Endometrium (tissue), 2 donors: ENCODE measurements at regions not wholly inside any gene's neighbourhood (a gene's known extent, or its start where the extent isn't known, plus 50 kb on each side); places are given as distances from the start of the nearest gene placed in this dataset.
A peak's percentile ranks its signal among the peaks of the same experiment; 100 is the strongest.
"Not testable (repeated sequence)": the region's sequence is repeated elsewhere in the genome, so short reads cannot be mapped to it uniquely, and the experiment has no call there.

Source experiments
- FAIRE-seq: peaks from 2 replicates; lab custom pipeline; 2012; peaks lifted over from hg19 to GRCh38; lab: Jason Lieb, UNC
- donor health status: control.
- donor health status: control.

DNA sequence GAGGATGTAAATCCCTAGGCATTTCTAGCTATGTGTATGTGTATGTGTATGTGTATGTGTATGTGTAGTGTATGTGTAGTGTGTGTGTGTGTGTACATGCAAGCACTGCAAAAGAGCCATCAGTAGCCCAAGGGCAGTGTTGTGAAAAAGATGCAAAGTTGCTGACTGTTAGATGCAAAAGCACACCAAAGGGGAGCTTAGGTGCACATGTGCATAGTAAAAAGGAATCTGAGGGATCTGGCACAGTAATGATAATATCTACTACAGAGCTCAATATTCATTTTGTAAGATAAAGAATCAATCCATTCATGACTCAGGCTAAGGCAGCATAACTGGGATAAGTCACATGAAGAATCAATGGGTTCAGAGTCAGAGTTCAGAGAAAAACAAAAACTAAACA, 80.2 kb downstream of the TMEM47 start:
- FAIRE-seq: no peak

DNA sequence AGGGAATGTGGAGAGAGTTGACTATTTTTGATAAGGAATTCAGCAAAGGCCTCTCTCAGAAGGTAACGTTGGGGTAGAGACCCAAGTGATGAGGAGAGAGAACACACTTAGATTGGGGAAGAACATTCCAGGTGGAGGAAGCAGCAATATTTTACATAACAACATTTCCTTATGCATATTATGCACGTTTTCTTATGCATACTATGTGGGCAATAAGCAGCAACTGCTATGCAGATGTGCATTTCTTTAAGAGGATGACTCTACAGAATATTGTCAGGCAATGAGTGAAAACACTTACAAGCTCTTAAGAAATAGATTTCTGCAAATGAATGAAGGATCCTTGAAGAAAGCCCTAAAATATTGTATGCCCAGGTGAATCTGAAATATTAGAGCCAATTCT, 91.1 kb downstream of the TMEM47 start:
- FAIRE-seq: no peak

DNA sequence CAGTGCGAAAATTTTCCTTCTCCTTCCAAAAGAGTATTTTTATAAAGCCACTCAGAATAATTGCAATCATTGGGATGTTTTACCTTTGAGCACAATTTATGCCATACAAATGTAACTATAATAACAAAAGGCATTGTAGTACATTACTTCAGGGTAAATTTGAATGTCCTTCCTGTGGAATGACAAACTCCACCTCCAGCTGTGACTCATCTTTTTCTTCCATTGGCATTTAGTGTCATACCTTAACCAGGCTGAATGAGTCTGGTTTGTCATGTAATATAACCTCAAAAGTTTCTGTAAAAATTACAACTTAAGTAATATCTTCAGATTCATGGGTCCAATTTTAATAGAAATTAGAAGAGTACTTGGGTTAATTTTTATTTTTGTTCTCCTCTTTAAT, 93.3 kb downstream of the TMEM47 start:
- FAIRE-seq: no peak

DNA sequence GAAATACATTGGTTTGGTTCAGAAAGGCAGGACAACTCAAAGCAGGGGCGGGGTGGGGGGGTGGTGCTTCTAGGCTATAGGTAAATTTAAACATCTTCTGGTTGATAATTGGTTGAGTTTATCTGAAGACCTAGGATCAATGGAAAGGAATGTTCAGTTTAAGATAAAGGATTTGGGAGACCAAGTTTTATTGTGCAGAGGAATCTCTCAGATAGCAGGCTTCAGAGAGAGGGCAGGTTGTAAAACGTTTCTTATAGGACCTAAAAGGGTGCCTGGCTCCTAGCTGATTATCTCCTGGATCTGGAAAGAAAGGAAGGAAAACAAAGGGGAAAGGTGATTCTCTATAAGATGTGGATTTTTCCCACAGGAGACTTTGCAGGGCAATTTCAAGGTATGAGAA, 94.0 kb downstream of the TMEM47 start:
- no peak for FAIRE-seq

DNA sequence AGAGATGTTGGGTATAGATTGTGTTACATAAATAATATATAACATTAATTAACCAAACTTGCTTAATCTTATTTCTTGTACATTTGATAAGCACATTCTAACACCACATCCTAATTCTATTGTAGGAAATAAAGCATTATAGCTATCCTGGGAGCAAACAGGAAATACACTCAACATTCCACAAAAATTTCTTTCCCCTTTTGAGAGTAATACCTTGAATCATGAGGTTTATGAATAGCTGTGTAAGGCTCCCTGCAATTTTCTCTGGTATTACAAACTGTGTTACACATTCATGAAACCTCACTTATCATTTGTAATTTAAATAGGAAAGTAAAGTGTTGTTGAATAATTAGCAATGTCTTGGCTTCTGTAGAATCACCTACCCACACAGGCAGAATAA, 95.1 kb downstream of the TMEM47 start:
- no peak for FAIRE-seq

DNA sequence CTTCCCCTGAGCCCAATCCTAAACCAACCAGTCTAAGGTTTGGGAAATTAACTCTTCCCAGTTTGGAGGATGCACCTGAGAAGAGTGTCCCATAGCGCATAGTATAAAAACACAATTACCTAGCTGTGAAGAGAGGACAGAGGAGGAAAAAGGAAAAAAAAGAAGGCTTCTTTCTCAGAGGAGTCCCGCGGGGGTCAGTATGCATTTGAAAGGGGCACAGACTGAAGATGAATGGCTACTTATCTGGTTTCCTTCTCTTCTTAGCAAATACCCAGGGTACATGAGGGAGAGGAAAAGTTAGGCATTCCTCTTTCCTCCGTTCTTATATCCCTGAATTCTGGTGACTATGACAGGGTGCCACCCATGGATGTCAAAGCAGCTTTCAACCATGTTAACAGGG, 96.9 kb downstream of the TMEM47 start:
- FAIRE-seq: no peak

DNA sequence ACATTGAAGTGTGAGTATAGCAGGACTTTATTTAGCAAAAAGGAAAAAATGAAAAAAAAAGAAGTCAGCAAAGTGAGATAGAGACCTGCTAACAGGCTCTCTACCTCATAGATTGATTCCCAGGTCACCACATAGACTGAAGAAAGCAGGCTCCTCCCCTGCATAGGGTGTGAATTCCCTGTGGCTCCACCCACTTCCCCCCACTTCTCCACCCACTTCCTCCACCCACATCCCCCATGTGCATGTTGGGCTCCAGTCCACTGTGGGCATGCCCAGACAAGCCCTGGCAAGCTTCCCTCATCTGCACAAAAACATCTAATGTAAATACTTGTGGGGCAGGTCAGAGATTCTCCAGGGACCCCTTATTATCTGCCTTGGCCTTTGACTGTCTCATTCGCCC, 97.8 kb downstream of the TMEM47 start:
- no peak for FAIRE-seq

DNA sequence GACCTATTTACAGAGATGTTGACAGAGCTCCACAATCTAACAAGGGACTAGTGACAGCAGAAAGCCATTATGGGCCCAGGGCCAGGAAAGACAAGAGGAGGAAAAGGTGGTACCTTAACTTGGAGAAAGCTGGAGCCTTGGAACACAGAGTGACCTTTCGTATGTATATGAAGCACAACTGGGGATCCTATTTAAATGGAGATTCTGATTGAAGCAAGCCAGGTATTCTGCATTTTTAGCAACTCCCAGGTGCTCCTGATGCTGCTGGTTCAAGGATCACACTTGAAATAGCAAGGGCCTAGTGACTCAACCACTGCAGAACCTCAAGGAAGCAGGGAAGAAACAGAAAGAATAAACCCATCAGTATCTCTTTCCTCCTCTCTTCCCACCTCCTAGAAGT, 99.4 kb downstream of the TMEM47 start:
- no peak for FAIRE-seq

DNA sequence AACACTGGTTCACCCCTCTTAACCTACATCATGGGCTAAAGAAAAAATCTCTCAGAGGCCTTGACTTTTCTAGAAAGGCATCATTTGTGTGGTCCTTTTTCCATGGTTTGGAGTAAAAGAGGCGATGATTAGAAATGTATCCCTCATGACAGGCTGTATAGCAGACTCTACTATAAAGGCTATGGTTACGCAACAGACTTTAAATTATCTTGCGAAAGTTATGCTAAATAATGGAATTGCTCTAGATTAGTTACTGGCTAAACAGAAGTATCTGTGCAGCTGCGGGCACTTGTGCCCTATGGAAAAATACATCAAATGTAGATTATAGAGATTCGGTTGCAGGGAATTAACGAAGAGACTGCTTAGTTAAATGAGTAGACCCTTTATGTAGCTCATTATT, 101.6 kb downstream of the TMEM47 start:
- no peak for FAIRE-seq

DNA sequence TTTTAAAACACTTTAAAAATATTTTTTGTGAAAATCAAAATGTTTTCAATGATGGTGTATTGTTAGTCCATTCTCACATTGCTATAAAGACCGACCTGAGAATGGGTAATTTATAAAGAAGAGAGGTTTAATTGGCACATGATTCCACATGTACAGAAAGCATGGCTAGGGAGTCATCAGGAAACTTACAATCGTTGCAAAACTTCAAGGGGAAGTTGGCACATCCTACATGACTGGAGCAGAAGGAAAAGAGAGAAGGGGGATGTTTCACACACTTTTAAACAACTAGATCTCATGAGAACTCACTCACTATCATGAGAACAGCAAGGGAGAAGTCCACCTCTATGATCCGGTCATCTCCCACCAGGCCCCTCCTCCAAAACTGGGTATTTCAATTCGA, 110.7 kb downstream of the TMEM47 start:
- no peak for FAIRE-seq

DNA sequence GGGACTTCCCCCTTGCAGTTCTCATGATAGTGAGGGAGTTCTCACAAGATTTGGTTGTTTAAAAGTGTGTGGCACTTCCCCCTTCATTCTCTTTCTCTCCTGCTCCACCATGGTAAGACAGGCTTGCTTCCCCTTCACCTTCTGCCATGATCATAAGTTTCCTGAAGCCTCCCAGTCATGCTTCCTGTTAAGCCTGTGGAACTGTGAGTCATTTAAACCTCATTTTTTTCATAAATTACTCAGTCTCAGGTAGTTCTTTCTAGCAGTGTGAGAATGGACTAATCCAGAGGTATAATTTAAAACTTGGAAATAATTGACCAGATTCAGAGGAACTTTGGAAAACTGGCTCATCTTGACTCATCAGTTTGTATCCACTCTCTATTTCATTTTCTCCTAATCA, 129.0 kb downstream of the TMEM47 start:
- FAIRE-seq: no peak

DNA sequence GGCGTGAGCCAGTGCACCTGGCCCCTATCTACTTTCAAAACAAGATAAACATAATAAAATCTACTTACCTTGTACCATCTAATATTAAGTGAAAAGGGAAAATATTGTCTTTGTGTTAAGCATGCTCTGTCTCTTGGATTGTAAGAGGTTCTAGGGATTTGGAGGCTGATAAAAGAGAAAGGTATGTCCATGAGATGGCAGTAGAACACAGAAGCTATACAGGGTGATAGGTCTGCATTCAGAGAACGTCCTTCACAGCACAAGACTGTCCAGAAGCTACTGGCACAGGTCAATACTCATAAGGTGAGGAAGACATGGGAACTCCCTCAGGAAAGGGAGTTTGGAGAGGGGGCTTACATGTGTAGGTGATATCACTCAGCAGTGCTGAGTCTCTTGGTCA, 135.5 kb downstream of the TMEM47 start:
- FAIRE-seq: no peak

DNA sequence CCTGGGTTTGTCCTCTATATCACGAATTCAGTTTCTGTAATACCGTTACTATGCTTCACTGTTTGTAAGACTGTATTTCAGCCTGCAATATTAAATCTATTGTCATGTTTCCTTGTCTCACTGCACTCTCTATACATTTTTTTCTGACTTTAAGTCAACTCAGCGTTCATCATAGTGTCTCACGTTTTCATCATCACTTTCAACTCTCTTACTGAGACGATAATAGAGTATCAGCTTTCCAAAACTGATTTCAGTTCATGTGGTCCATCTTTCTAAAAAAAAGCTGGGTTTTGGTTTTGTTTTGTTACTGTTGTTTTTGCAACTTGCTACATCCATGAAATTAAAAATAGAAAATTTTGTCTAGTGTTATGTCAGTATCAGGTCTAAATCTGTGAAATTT, 147.7 kb downstream of the TMEM47 start:
- FAIRE-seq: no peak

DNA sequence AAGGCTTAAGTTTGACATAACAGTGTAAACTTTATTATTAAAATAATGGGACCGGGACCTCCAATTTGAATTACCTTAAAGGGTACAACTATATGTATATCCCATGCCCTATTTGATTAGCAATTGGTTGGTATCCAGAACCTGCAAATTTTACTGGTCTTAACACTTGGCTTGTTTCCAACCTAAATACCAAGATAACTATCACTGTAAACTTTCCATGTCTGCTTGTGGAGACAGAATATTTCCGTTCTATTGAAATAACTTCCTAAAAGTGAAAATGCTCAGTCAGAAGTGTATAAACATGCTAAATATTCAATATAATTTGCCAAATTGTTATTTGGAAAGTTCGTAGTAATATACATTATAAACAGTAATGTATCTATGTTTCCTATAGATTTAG, 154.0 kb downstream of the TMEM47 start:
- no peak for FAIRE-seq

DNA sequence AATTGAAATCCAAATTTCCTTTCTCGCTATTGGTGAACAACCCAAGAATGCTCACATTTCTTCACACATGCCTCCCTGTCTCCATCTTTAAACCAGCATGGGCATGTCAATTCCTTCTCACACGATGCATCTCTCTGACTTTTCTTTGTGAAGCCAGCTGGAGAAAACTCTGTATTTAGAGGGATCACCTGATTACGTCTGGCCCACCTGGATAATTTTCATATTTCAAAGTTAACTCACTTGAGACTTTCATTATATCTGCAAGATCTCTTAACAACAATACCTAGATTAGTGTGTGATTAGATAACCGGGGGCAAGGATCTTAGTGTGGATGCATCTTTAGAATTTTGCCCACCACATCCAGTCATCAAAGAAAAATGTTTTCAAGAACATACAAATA, 164.0 kb downstream of the TMEM47 start:
- FAIRE-seq: no peak

DNA sequence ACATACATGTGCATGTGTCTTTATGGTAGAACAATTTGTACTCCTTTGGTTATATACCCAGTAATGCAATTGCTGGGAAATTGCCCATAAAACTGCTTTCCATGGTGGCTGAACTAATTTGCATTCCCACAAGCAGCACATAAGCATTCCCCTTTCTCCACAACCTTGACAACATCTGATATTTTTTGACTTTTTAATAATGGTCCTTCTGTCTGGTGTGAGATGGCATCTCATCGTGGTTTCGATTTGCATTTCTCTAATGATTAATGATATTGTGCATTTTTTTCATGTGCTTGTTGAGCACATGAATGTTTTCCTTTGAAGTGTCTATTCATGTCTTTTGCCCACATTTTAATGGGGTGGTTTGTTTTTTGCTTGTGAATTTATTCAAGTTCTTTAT, 166.0 kb downstream of the TMEM47 start:
- no peak for FAIRE-seq

DNA sequence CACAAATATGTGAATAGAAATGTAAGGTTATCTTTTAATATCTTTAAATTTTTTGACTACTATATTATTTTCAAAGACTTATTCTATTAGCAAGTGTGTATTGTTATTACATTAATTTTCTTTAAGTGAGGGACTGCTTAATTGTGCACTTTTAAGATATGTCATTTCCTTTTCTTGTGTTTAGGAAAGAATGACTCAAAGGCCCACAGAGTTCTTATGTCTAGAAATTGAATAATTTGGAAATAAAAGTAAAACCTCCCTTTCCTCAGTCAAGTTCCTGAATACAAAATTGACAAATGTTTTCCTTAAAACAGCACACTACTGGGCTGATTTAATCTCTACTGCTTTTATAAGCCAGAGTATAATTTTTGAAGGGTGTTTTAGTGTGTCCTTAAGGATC, 169.7 kb downstream of the TMEM47 start:
- FAIRE-seq: no peak

DNA sequence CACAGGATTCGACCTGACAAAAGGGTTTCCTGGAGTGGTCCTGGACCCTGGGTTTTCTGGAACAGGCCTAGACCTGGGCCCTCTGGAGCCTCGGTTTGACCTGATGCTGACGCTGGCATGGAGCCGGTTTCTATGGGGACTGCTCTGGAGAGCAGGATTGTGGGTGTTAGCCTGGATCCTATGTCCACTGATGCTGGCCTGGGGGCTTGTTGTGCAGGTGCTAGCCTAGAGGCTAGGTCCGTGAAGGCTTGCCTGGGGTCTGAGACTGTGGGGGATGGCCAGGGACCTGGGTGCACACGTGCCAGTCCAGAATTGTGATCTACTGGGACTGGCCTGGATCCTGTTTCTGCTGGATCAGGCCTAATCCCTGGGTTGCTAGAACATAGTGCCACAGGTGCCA, 173.1 kb downstream of the TMEM47 start:
- FAIRE-seq: no peak

DNA sequence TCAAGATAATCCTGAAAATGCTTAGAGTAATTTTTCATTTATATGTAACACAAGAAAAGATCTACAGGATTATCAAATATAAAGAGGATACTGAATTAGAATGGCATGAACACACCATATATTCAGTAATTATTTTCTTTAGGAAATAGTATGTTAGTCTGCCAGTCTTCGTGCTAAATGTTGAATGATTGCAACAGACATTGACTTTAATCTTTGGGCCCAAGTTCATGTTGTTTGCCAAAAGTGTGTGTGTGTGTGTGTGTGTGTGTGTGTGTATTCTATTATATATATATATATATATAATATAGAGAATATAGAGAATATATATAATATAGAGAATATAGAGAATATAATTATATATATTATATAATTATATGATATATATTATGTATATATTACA, 186.6 kb downstream of the TMEM47 start:
- FAIRE-seq: no peak

DNA sequence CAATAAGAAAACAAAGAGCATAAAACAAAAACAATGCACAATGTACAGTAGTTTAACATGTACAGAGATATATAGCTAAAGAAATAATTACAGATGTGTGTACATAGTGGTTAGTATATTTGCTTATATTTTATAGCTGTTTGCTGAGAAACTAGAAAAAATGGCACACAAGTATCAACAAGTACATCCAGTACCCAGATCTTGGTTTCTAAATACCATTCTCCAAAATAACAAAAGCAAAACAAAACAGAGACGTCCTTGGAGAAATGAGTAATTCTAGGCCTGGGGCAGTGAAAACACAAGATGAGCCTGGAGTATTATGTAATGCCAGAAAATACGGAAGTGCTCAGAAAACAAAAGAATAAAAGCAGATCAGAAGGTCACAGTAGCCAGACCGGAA, 189.6 kb downstream of the TMEM47 start:
- FAIRE-seq: no peak

DNA sequence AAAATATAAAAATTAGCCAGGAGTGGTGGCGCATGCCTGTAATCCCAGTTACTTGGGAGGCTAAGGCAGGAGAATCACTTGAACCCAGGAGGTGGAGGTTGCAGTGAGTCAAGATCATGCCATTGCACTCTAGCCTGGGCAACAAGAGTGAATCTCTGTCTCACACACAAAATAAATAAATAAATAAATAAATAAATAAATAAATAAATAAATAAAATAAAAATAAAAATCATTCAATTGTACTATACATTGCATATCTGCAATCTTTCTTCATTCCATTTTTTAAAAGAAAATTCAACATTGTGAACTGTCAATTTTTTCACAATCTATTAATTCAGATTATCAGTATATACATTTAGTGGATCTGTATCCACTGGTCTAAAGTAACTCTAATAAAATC, 193.9 kb downstream of the TMEM47 start:
- FAIRE-seq: not testable (repeated sequence)

DNA sequence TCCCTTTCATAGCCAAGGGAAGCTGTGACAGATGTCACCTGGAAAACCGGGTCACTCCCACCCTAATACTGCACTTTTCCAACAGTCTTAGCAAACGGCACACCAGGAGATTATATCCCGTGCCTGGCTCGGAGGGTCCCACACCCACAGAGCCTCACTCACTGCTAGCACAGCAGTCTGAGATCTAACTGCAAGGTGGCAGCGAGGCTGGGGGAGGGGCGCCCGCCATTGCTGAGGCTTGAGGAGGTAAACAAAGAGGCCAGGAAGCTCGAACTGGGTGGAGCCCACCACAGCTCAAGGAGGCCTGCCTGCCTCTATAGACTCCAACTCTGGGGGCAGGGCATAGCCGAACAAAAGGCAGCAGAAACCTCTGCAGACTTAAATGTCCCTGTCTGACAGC, 199.2 kb downstream of the TMEM47 start:
- not testable (repeated sequence) for FAIRE-seq

DNA sequence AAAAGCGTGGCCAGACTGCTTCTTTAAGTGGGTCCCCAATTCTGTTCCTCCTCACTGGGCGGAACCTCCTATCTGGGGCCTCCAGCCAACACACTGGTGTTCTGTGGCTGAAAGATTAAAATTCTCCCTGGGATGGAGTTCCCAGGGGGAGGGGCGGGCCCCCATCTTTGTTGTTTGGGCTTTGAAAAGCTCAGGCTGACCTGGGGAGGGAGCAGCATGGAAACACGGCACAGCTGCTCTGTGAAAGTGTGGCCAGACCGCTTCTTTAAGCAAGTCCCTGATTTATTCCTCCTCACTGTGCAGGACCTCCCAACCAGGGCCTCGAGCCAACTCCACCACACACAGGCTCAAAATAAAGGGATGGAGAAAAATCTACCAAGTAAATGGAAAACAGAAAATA, 219.5 kb downstream of the TMEM47 start:
- peak; percentile 61 for FAIRE-seq

DNA sequence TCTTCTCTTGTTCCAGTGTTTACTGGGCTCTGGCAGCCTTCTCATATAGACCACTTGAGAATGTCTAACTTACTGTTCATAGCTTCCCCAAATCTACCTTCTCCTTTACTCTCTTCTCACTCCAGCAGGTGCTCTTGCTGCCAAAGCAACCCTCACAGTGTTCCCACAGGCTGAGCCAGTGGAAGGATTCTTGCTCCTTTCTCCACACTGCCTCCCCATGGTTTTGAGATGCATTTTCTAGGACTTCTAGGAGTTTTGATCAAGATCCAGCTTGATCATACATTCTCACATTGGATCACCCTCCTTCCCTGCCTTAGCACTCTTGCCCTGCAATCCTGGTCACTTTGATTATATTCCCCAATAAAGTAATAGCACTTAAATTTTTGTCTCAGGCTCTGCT, 230.8 kb downstream of the TMEM47 start:
- FAIRE-seq: no peak

DNA sequence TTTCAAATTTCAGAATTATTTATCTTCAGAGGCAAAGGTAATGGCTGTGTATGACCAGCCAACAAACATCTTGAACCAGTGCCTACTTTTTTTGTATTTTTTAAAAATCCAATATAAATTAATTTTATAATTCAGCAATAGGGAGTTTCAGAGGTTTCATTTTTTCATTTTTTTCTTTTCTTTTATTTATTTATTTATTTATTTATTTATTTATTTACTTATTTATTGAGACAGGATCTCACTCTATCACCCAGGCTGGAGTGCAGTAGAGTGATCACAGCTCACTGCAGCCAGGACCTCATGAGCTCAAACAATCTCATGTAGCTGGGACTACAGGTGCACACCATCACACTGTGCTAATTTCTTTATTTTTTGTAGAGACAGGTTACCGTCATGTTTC, 250.5 kb downstream of the TMEM47 start:
- FAIRE-seq: no peak
